CD4-positive, alpha-beta T cell treated with Interleukin-6 for 4 hours (primary cell): ENCODE measurements at regions not wholly inside any gene's neighbourhood (a gene's known extent, or its start where the extent isn't known, plus 50 kb on each side); places are given as distances from the start of the nearest gene placed in this dataset.

Experiments
- DNase-seq: peaks from one replicate; pipeline ENCODE4 v3.0.0-alpha.2; 2020; ENCODE audit warnings: mixed read lengths

DNA sequence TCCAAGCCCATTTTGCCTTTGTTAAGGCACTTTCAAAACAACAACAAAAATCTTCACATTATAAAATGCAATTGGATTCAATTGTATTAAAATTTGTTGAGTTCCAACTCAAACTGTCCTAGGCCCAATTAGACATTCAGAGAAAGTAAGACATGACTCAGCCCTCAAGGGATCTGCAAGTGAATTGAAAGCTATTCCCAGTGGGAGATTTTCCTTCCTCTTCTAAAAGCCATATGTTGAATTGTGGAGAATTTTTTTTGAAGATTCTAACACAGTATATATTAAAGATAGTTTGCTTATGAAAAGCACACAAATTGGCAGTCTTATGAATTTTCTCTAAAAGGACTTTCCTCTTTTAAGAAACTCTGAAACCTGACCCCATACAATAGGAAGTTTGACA lies 268.0 kb upstream of the PARD3B start:
- DNase-seq = no peak

- DNase-seq = no peak
These were observed 266.8 kb upstream of the PARD3B start for GRCh38 chr2:204278454-204278853.

- no peak for DNase-seq
These were observed 265.5 kb upstream of the PARD3B start for GRCh38 chr2:204279819-204280218.

DNA sequence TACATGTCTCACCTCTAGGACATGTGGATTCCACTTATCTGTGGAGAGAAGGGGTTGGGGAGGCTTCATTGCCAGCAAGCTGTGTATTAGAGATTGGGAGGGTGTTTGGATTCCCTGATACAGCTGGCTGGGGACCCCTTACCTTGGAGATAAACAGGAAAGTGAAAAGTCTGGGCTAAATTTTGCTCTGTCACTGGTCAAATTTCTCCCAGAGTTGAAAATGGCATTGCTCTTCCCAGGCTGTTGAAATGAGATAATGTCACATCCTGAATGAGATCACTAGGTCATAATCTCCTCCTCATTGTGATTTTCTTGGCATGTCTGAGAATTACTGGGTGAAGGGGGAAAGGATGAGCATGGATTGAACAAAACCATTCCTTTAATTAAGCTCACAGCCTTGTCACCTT lies 265.0 kb upstream of the PARD3B start:
- no peak for DNase-seq

GRCh38 chr2:204282081-204282480 lies 263.2 kb upstream of the PARD3B start:
- no peak for DNase-seq

DNA sequence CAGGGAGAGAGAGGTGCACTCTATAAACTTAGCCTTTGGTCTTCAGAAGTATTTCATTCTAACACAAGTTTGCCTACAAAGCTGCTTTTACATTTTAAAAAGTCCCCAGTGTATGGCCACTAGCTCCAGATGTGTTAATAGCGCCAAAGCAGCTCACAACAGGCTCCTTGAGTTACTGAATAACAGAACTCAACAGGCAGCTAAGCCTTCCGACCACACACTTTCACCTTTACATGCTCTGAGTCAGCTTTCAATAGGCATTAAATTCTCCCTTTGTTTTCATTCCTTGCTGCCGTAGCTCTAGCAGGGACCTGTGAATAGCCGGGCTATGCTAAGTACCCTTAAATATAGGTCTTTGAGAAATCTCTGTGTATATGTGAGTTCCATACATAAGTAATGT lies 262.8 kb upstream of the PARD3B start:
- DNase-seq = no peak

DNA sequence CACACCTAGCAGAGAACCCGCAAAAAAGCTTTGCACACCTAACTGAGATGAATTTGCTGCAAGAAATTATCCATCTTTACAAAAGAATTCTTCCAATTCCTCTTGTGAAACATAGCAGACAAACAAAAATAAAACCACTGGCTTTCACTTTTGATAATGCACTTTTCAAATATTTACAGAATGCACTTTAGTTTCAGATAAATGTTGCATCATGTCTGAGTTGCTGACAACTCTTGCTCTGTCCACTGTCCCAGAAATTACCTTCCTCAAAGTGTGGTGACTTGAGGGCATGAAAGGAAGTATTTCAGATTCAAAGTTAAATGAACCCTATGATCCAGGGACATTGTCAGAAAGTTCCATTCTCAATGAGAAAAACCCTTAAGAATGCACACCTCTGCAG lies 256.2 kb upstream of the PARD3B start:
- DNase-seq = no peak

DNA sequence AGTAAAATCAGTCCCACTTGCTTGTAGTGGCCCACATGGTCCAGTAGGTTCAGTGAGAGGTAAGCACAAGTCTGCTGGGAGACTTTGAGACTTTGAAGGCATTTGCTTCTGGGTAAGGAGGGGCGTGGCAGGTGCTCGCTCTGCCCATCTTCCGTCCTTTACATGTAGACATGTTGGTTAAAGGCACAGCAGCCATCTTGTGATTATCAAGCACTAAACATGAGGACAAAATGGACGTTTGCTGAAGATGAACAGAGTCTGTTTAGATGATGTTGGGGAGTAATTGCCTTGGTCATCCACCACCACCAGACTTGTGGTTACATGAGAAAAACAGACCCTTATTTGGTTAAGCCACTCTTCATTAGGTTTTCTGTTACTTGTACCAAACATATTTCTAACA lies 252.8 kb upstream of the PARD3B start:
- no peak for DNase-seq

DNA sequence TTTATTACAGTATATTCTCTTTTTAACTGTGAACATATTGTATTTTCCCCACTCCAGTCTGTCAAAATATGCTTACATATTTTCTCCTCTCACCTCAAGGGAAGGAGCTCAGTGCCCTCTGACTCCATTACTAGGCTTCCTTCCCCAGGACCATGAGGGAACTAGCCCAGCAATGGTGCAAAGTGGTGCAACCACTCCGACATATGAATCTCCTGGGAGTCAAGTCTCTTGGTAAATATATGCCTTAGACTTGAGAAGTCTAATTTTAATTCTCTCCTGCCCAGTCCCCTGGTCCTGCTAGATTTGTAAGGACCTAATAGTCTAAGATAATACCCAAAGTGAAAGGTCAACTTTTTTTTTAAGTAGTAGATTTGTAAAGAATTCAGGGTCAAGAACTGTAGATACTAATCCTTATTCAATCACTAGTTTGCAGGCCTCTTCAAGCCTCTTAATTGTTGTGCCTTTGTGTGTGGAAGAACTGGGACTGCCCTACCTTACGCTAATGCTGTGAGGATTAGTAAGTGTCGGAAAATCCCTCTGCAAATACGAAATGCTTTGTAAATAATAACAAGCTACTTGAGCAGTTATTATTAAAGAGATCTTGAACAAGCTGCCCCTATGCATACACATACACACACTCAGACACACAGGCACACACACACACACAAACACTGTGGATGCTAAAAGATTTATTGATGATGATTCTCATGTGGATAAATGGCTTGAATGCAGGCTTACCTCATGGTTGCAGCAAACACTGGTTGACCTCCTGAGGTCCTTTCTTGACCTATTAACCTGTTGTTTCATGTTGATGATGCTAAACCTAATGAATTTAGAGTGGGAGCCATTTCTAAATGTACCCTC lies 251.2 kb upstream of the PARD3B start:
- DNase-seq = no peak

- DNase-seq = no peak
These were observed 246.9 kb upstream of the PARD3B start for GRCh38 chr2:204298404-204298803.

- no peak for DNase-seq
These were observed 245.5 kb upstream of the PARD3B start for GRCh38 chr2:204299766-204300165.

DNA sequence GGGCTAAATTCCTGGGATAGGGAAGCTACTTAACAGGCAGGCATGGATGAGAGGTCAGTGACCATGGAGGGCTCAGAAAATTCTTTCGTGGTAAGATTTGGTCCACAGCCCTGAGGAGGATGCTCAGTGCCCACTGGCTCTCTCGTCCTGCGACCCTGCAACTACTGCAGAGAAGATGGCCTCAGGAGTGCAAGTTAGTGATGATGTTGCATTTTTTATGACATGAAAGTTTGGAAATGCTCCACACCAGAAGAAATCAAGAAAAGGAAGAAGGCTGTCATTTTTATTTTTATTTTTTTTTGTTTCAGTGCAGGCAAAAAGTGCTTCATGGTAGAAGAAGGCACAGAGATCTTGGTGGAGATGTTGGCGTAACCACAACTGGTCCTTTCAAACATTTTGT lies 238.6 kb upstream of the PARD3B start:
- no peak for DNase-seq

DNA sequence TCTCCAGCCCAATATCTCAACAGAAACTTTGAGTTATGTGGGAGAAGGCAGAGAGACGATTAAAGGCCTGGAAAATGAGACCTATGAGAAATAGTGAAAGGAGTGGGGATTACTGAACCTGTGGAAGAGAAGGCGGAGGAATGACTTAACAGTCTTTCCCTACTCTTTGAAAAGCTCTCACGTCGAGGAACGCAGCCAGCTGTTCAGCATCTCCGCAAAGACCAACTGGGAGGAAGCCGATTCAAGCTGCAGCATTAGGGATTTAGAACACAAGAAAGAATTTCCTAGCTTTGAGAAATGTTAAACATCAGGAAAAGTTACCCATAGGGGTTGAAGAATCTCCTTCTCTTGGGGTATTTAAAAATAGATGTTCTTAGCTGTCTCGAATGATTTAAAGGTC lies 233.2 kb upstream of the PARD3B start:
- no peak for DNase-seq

- no peak for DNase-seq
These were observed 232.0 kb upstream of the PARD3B start for GRCh38 chr2:204313256-204313655.

DNA sequence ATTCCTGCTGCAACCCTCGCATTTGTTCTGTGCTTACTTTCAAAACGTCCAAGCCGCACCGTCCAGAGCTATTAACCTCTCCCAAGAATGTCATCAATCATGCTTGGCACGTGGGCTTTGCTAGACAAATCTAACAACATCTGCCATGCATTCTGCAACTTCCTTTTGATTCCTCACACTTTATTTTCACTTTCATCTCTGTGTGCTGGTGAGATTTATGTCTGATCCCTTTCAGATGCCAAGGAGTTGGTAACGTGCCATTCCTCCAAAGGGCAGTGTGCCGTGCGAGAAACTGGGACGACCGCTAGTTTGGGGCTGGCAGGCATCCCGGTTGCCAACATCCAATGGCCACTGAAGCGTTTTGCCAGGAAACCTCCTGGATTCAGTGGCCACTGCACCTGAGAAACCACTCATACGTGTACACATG lies 230.0 kb upstream of the PARD3B start:
- DNase-seq = no peak

DNA sequence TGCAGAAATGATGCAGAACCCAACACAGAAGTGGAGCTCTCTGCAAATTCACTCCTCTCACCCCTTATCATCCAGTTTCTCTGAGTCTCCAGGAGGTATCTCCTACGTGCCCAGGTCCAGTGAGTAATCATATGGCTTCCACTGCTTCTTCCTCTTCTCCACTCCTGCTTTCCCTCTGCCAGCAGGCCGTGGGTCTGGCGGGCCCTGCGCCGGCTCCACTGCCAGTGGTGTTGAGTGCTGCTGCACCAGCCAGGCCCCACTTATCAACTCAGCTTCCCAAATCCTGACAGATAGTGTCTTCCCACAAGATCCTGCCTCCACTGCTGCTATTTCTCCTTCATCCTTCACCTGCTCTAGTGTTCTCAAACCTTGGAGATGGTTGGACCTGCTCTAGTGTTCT lies 227.6 kb upstream of the PARD3B start:
- DNase-seq = no peak

- DNase-seq = no peak
These were observed 224.1 kb upstream of the PARD3B start for GRCh38 chr2:204321027-204321800.

GRCh38 chr2:204321910-204322751 lies 223.1 kb upstream of the PARD3B start:
- DNase-seq = no peak

GRCh38 chr2:204325468-204325867 lies 219.8 kb upstream of the PARD3B start:
- peak; percentile 62 for DNase-seq

DNA sequence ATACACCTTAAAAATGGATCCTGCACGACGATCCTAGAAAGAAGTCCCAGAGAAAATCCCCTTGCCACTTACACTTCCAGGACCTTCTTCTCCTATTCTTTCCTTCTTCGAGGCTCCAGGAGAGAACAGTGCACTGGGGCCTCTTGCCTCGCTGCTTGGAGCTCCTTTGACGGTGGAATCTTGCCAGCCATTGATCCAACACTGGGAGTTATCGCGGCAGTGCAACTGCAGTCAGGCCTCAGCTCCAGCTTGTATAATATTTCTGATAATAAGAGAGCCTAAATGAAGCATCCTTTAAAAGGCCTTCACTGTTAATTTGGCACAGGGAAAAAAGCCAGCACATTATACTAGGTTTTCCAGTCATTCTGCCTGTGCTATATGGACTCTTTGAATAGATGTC lies 216.9 kb upstream of the PARD3B start:
- no peak for DNase-seq

DNA sequence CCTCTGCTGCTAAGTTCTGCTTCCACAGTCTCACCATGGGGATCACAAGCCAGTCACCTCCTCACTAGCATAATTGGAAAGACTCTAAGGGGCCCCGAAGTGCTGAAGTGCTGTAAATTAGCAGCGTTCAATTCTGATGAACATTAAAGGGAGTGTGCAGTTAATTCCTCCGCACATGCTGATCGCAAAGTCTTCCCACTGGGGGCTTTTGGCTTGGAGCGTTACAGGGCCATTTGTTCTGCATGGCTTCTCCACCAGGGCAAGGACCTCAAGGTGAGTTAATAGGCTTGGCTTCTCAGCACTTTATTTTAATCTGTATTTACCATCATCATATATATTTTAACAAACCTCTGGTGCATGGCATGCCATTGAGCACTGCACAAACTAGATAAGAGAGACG lies 216.3 kb upstream of the PARD3B start:
- no peak for DNase-seq

DNA sequence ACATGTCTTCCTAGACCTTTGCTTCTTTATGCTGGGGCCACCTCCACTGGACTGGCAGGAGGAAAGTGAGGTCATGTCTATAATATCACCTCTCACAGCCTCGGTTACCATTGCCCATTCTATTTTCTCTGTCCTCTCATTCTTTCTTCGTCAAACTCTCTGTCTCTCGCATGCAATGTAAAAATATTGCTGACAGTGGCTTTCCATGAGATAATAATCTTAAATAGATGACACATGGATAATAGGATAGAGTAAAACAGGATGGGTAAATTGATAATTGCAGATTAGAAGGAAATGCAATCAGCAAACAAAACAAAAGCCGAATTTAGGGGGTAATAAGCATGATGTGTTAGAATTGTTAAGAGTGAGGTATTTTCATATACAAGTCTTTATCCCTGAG lies 215.7 kb upstream of the PARD3B start:
- no peak for DNase-seq

- no peak for DNase-seq
These were observed 214.1 kb upstream of the PARD3B start for GRCh38 chr2:204331180-204331579.
